Peyer's patch (tissue), 4 donors: ENCODE measurements at regions not wholly inside any gene's neighbourhood (a gene's known extent, or its start where the extent isn't known, plus 50 kb on each side); places are given as distances from the start of the nearest gene placed in this dataset.

Source experiments
- POLR2A ChIP-seq, 2 donors: fragments of 450-650 bp; IDR thresholded peaks; one replicate each; pipeline ENCODE4 v1.5.1; 2017; ENCODE audit warnings: antibody characterized with exemption in 2 of 2, mild to moderate bottlenecking in 2 of 2, moderate library complexity in 2 of 2
- TF ChIP-seq, protein P1 (sequence below), 6 experiments: fragments of 450-650 bp in 4 of 6; fragments of 200-600 bp in 2 of 6; sonication (generic) in 1 of 6; IDR thresholded peaks; one replicate each; pipeline ENCODE4 v1.5.1; 2017 to 2019; ENCODE audit warnings: antibody characterized with exemption in 6 of 6, mild to moderate bottlenecking in 3 of 6, moderate library complexity in 1 of 6

DNA sequence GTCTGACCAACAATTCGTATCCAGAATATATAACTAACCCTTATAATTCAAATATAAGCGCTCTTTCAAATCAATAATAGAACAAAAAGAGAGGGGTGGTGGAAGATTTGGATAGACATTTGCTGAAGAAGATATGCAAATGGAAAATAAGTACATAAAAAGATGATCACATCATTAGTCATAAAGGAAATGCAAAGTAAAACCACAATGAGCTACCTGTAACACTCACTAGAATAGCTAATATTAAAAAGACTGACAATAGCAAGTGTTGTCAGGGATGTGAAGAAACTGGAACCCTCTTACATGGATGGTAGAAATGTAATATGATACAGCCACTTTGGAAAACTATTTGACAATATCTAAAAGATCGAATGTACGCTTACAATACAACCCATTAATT lies 84.9 kb upstream of the MRPS9 start:
- TF ChIP-seq, protein P1, sequence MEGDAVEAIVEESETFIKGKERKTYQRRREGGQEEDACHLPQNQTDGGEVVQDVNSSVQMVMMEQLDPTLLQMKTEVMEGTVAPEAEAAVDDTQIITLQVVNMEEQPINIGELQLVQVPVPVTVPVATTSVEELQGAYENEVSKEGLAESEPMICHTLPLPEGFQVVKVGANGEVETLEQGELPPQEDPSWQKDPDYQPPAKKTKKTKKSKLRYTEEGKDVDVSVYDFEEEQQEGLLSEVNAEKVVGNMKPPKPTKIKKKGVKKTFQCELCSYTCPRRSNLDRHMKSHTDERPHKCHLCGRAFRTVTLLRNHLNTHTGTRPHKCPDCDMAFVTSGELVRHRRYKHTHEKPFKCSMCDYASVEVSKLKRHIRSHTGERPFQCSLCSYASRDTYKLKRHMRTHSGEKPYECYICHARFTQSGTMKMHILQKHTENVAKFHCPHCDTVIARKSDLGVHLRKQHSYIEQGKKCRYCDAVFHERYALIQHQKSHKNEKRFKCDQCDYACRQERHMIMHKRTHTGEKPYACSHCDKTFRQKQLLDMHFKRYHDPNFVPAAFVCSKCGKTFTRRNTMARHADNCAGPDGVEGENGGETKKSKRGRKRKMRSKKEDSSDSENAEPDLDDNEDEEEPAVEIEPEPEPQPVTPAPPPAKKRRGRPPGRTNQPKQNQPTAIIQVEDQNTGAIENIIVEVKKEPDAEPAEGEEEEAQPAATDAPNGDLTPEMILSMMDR (IDR thresholded peaks at IDR 0.05) = no peak
- no peak for TF ChIP-seq POLR2A (IDR thresholded peaks at IDR 0.05)
